ENCODE measurements at regions not wholly inside any gene's neighbourhood (a gene's known extent, or its start where the extent isn't known, plus 50 kb on each side); places are given as distances from the start of the nearest gene placed in this dataset.

- TF ChIP-seq TCF12 (IDR thresholded peaks at IDR 0.05; ENCODE audit: low read depth) (no peak), FOXM1 (IDR thresholded peaks at IDR 0.05; ENCODE audit: borderline replicate concordance, low read depth) (no peak), ZBTB7A (IDR thresholded peaks at IDR 0.05; ENCODE audit: low read depth) (no peak), CREB1 (IDR thresholded peaks at IDR 0.05; ENCODE audit: low read depth) (no peak), EGR1 (IDR thresholded peaks at IDR 0.05) (no peak), EP300 (IDR thresholded peaks at IDR 0.05; ENCODE audit: borderline replicate concordance) (no peak), TEAD4 (IDR thresholded peaks at IDR 0.05) (no peak), TAF1 (IDR thresholded peaks at IDR 0.05; ENCODE audit: low read depth) (no peak)
- TF ChIP-seq, protein P1, sequence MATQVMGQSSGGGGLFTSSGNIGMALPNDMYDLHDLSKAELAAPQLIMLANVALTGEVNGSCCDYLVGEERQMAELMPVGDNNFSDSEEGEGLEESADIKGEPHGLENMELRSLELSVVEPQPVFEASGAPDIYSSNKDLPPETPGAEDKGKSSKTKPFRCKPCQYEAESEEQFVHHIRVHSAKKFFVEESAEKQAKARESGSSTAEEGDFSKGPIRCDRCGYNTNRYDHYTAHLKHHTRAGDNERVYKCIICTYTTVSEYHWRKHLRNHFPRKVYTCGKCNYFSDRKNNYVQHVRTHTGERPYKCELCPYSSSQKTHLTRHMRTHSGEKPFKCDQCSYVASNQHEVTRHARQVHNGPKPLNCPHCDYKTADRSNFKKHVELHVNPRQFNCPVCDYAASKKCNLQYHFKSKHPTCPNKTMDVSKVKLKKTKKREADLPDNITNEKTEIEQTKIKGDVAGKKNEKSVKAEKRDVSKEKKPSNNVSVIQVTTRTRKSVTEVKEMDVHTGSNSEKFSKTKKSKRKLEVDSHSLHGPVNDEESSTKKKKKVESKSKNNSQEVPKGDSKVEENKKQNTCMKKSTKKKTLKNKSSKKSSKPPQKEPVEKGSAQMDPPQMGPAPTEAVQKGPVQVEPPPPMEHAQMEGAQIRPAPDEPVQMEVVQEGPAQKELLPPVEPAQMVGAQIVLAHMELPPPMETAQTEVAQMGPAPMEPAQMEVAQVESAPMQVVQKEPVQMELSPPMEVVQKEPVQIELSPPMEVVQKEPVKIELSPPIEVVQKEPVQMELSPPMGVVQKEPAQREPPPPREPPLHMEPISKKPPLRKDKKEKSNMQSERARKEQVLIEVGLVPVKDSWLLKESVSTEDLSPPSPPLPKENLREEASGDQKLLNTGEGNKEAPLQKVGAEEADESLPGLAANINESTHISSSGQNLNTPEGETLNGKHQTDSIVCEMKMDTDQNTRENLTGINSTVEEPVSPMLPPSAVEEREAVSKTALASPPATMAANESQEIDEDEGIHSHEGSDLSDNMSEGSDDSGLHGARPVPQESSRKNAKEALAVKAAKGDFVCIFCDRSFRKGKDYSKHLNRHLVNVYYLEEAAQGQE (IDR thresholded peaks at IDR 0.05; ENCODE audit: low read depth), result no peak
Observed at GRCh38 chr4:134327274-134328122, 125.9 kb upstream of the PABPC4L start.
